Cardiac fibroblast (primary cell): ENCODE measurements at regions not wholly inside any gene's neighbourhood (a gene's known extent, or its start where the extent isn't known, plus 50 kb on each side); places are given as distances from the start of the nearest gene placed in this dataset.
"Not testable (repeated sequence)": the region's sequence is repeated elsewhere in the genome, so short reads cannot be mapped to it uniquely, and the experiment has no call there.

Experiments used
- DNase-seq, 2 donors: peaks; one replicate each; pipeline versions ENCODE4 v3.0.0 to v3.0.0-alpha.2; 2010; ENCODE audit warnings: low read depth in 2 of 2
- H3K4me3 ChIP-seq, 2 donors: replicated peaks in 1 of 2; 1 replicate in 1 of 2; 2 replicates in 1 of 2; pipeline ENCODE4 v1.5.1; 2011; ENCODE audit warnings: low read depth in 2 of 2, low read length in 2 of 2, mild to moderate bottlenecking in 2 of 2, moderate library complexity in 1 of 2
- CTCF ChIP-seq: IDR thresholded peaks from one replicate; pipeline ENCODE4 v1.5.1; 2011; ENCODE audit warnings: low read depth, mild to moderate bottlenecking, low read length, inconsistent platforms

- peak in 1 of 2 donors; percentile 26 for DNase-seq
- no peak for TF ChIP-seq CTCF
- H3K4me3 ChIP-seq = no peak overlapping the region
These were observed 366.8 kb upstream of the DPYD start for GRCh38 chr1:98287626-98288025.

GRCh38 chr1:98286656-98287055, 365.8 kb upstream of the DPYD start:
- H3K4me3 ChIP-seq = no peak overlapping the region
- TF ChIP-seq CTCF = no peak
- no peak for DNase-seq

GRCh38 chr1:98285286-98285685, 364.5 kb upstream of the DPYD start:
- not testable (repeated sequence) for H3K4me3 ChIP-seq, DNase-seq

GRCh38 chr1:98280049-98280448, 359.2 kb upstream of the DPYD start:
- H3K4me3 ChIP-seq = no peak overlapping the region
- no peak for TF ChIP-seq CTCF
- DNase-seq = no peak

- no peak for TF ChIP-seq CTCF
- H3K4me3 ChIP-seq = no peak overlapping the region
- no peak for DNase-seq
These were observed 357.2 kb upstream of the DPYD start for GRCh38 chr1:98278055-98278454.

- H3K4me3 ChIP-seq = no peak overlapping the region
- no peak for TF ChIP-seq CTCF
- peak; percentile 51 to 69 for DNase-seq
These were observed 356.3 kb upstream of the DPYD start for GRCh38 chr1:98277118-98277517.

GRCh38 chr1:98276514-98276913, 355.7 kb upstream of the DPYD start:
- DNase-seq = no peak
- no peak for TF ChIP-seq CTCF
- H3K4me3 ChIP-seq = no peak overlapping the region
